ENCODE measurements at regions not wholly inside any gene's neighbourhood (a gene's known extent, or its start where the extent isn't known, plus 50 kb on each side); places are given as distances from the start of the nearest gene placed in this dataset.

- Histone ChIP-seq H3K14ac (ENCODE audit: insufficient read length) (no peak overlapping the region), H4K20me1 (replicated peaks in 1 of 2; ENCODE audit: control insufficient read depth in 1 of 2, insufficient read depth in 2 of 2, low read length in 2 of 2) (no peaks in the 10 kb centered on the region), H3K9ac (replicated peaks in 1 of 4; ENCODE audit: extremely low read depth in 1 of 4, low read depth in 3 of 4, low read length in 3 of 4) (no peak overlapping the region), H4K5ac (ENCODE audit: insufficient read length, low read depth, low read length) (no peak overlapping the region), H3K27ac (ENCODE audit: low read depth, low read length) (no peak overlapping the region), H3K36me3 (ENCODE audit: control insufficient read depth in 2 of 4, insufficient read depth in 4 of 4, low read length in 3 of 4) (no peaks in the 10 kb centered on the region), H2BK12ac (ENCODE audit: low read depth, low read length) (no peak overlapping the region), H3K23ac (ENCODE audit: insufficient read length) (no peak overlapping the region), H2BK20ac (ENCODE audit: low read length) (no peak overlapping the region), H2AK5ac (ENCODE audit: low read depth, low read length) (no peak overlapping the region), H3K23me2 (ENCODE audit: low read depth, low read length) (no peaks in the 10 kb centered on the region), H3K4me1 (replicated peaks in 1 of 4; ENCODE audit: control insufficient read depth in 3 of 4, insufficient read depth in 4 of 4, low read length in 3 of 4) (no peaks in the 10 kb centered on the region), H3K4me2 (ENCODE audit: insufficient read depth in 1 of 2, low read depth in 2 of 2, low read length in 2 of 2) (no peak overlapping the region), H4K91ac (replicated peaks; ENCODE audit: insufficient read length, low read length) (no peak overlapping the region), H2AFZ (ENCODE audit: low read length) (no peak overlapping the region), H3K79me1 (ENCODE audit: low read depth, low read length) (no peaks in the 10 kb centered on the region), H3K9me3 (ENCODE audit: insufficient read depth in 2 of 2, low read depth in 1 of 2, low read length in 1 of 2) (no peaks in the 10 kb centered on the region), H3K27me3 (replicated peaks in 1 of 4; ENCODE audit: control insufficient read depth in 3 of 4, extremely low read depth in 1 of 4, insufficient read depth in 3 of 4, low read length in 3 of 4) (no peaks in the 10 kb centered on the region), H2BK5ac (ENCODE audit: low read depth, low read length) (no peak overlapping the region), H2BK120ac (replicated peaks; ENCODE audit: low read depth, low read length) (no peak overlapping the region), H3K4me3 (ENCODE audit: extremely low read depth in 1 of 4, insufficient read depth in 2 of 4, low read depth in 3 of 4, low read length in 4 of 4) (no peak overlapping the region), H3K56ac (replicated peaks; ENCODE audit: insufficient read length, low read depth, low read length) (no peak overlapping the region), H3K79me2 (ENCODE audit: control insufficient read depth in 1 of 2, insufficient read depth in 2 of 2, low read length in 2 of 2) (no peaks in the 10 kb centered on the region), H3K18ac (ENCODE audit: extremely low read depth, low read length) (no peak overlapping the region), H2BK15ac (ENCODE audit: low read length) (no peak overlapping the region), H3K4ac (replicated peaks; ENCODE audit: insufficient read length, low read depth, low read length) (no peak overlapping the region), H4K8ac (ENCODE audit: extremely low read depth, insufficient read depth, low read length) (no peak overlapping the region)
- DNase-seq (ENCODE audit: low read depth in 1 of 2, low spot score in 2 of 2): no peak
- ChIA-PET CTCF (ENCODE audit: partially characterized antibody) (interaction anchor here (0.9 to 1.4 kb wide), 2 partner anchors 11 to 43 kb away, joined by 3 read pairs; no protein-coding TSS in a partner anchor), POLR2A (ENCODE audit: partially characterized antibody) (interaction anchor here (0.9 kb wide), 1 partner anchor 153 kb away, joined by 3 read pairs; no protein-coding TSS in a partner anchor)
- WGBS, 2 experiments (ENCODE audit: extremely low coverage in 1 of 2, insufficient coverage in 1 of 2, insufficient read length in 1 of 2, insufficient replicate concordance in 2 of 2, low coverage in 1 of 2, low lambda C conversion rate in 2 of 2, missing lambda C conversion rate in 1 of 2): 98% methylated on average over 3 of the region's 3 CpGs; no CpG with 5 or more reads in 1 of the 2 experiments
- TF ChIP-seq USF2 (IDR thresholded peaks at IDR 0.05; ENCODE audit: low read length): no peak
- no peak for TF ChIP-seq ZNF274 (IDR thresholded peaks at IDR 0.05; ENCODE audit: borderline replicate concordance, extremely low read depth, low read length)
- no peak for TF ChIP-seq SP1 (IDR thresholded peaks at IDR 0.05; ENCODE audit: low read depth, low read length)
- no peak for TF ChIP-seq SRF (IDR thresholded peaks at IDR 0.05; ENCODE audit: low read depth, low read length)
- TF ChIP-seq CHD2 (IDR thresholded peaks at IDR 0.05; ENCODE audit: low read length): no peak
- TF ChIP-seq RAD21 (IDR thresholded peaks at IDR 0.05 in 1 of 2, conservative IDR thresholded peaks at IDR 0.05 in 1 of 2; ENCODE audit: low read depth in 2 of 2, low read length in 2 of 2): no peak
- no peak for TF ChIP-seq PHF8 (conservative IDR thresholded peaks at IDR 0.05; ENCODE audit: low read depth, low read length)
- no peak for TF ChIP-seq EGR1 (IDR thresholded peaks at IDR 0.05; ENCODE audit: borderline replicate concordance, low read depth, low read length)
- TF ChIP-seq YY1 (IDR thresholded peaks at IDR 0.05; ENCODE audit: low read depth, low read length): no peak
- no peak for TF ChIP-seq E2F6 (IDR thresholded peaks at IDR 0.05)
- no peak for TF ChIP-seq POLR2A (IDR thresholded peaks at IDR 0.05; ENCODE audit: control extremely low read depth in 1 of 2, low read depth in 2 of 2, low read length in 2 of 2)
- TF ChIP-seq CTBP2 (IDR thresholded peaks at IDR 0.05; ENCODE audit: borderline replicate concordance, insufficient read depth, insufficient read length, low read length): no peak
- FAIRE-seq: no peak
Measured at GRCh38 chr4:41410049-41410448, 127.9 kb upstream of the LIMCH1 start.
